ENCODE measurements at regions not wholly inside any gene's neighbourhood (a gene's known extent, or its start where the extent isn't known, plus 50 kb on each side); places are given as distances from the start of the nearest gene placed in this dataset.

GRCh38 chr12:98328467-98328866 lies 186.9 kb upstream of the TMPO start:
- H3K27me3 ChIP-seq (ENCODE audit: control insufficient read depth in 1 of 2, insufficient read depth in 2 of 2, low read length in 2 of 2): no peaks in the 10 kb centered on the region
- H3K4me1 ChIP-seq (ENCODE audit: control insufficient read depth in 2 of 2, insufficient read depth in 2 of 2, low read length in 1 of 2): no peaks in the 10 kb centered on the region
- H3K27ac ChIP-seq (ENCODE audit: low read depth in 2 of 2, low read length in 1 of 2): no peak overlapping the region
- H3K36me3 ChIP-seq (ENCODE audit: control insufficient read depth in 2 of 2, insufficient read depth in 2 of 2, low read length in 1 of 2): no peaks in the 10 kb centered on the region
- H3K4me3 ChIP-seq (ENCODE audit: low read depth in 1 of 2, low read length in 2 of 2): no peak overlapping the region
- WGBS, 2 donors: 85 to 95% methylated on average over 2 of the region's 2 CpGs
- no peaks in the 10 kb centered on the region for H3K9me3 ChIP-seq (ENCODE audit: control insufficient read depth in 2 of 2, insufficient read depth in 1 of 2, low read depth in 1 of 2, low read length in 1 of 2)

- WGBS, 2 donors: 74 to 77% methylated on average over 5 of the region's 5 CpGs
- H3K4me3 ChIP-seq (ENCODE audit: low read depth in 1 of 2, low read length in 2 of 2): no peak overlapping the region
- no peaks in the 10 kb centered on the region for H3K4me1 ChIP-seq (ENCODE audit: control insufficient read depth in 2 of 2, insufficient read depth in 2 of 2, low read length in 1 of 2)
- no peaks in the 10 kb centered on the region for H3K27me3 ChIP-seq (ENCODE audit: control insufficient read depth in 1 of 2, insufficient read depth in 2 of 2, low read length in 2 of 2)
- no peak overlapping the region for H3K27ac ChIP-seq (ENCODE audit: low read depth in 2 of 2, low read length in 1 of 2)
- H3K36me3 ChIP-seq (ENCODE audit: control insufficient read depth in 2 of 2, insufficient read depth in 2 of 2, low read length in 1 of 2): no peaks in the 10 kb centered on the region
- H3K9me3 ChIP-seq (ENCODE audit: control insufficient read depth in 2 of 2, insufficient read depth in 1 of 2, low read depth in 1 of 2, low read length in 1 of 2): no peaks in the 10 kb centered on the region
Measured at GRCh38 chr12:98329589-98329988, 185.8 kb upstream of the TMPO start.

GRCh38 chr12:98332642-98333041 lies 182.7 kb upstream of the TMPO start:
- Histone ChIP-seq H3K36me3 (ENCODE audit: control insufficient read depth in 2 of 2, insufficient read depth in 2 of 2, low read length in 1 of 2) (no peaks in the 10 kb centered on the region), H3K4me1 (ENCODE audit: control insufficient read depth in 2 of 2, insufficient read depth in 2 of 2, low read length in 1 of 2) (no peaks in the 10 kb centered on the region), H3K9me3 (ENCODE audit: control insufficient read depth in 2 of 2, insufficient read depth in 1 of 2, low read depth in 1 of 2, low read length in 1 of 2) (no peaks in the 10 kb centered on the region), H3K27ac (ENCODE audit: low read depth in 2 of 2, low read length in 1 of 2) (no peak overlapping the region), H3K4me3 (ENCODE audit: low read depth in 1 of 2, low read length in 2 of 2) (no peak overlapping the region), H3K27me3 (ENCODE audit: control insufficient read depth in 1 of 2, insufficient read depth in 2 of 2, low read length in 2 of 2) (no peaks in the 10 kb centered on the region)
- WGBS, 2 donors: 75 to 82% methylated on average over 1 of the region's 1 CpG

DNA sequence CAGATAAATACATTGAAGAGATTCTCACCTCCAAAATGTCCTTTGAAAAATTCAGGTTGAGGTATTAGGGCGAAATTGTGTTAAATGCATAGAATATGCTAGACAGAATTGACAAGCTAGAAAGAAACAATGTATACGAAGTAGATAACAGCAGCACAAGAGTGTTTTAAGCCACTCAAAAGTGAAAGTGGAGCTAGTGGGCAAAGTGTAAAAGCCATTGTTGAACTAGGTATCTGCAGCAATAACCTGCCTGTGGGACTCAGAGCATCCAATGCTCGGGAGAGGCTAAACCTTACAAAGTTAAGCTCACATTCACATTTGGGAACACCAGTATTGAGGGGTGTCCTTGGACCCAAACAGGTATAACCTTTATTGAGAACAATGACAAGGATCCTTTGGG lies 180.6 kb upstream of the TMPO start:
- Histone ChIP-seq H3K4me3 (ENCODE audit: low read depth in 1 of 2, low read length in 2 of 2) (no peak overlapping the region), H3K9me3 (ENCODE audit: control insufficient read depth in 2 of 2, insufficient read depth in 1 of 2, low read depth in 1 of 2, low read length in 1 of 2) (no peaks in the 10 kb centered on the region), H3K27me3 (ENCODE audit: control insufficient read depth in 1 of 2, insufficient read depth in 2 of 2, low read length in 2 of 2) (no peaks in the 10 kb centered on the region), H3K4me1 (ENCODE audit: control insufficient read depth in 2 of 2, insufficient read depth in 2 of 2, low read length in 1 of 2) (no peaks in the 10 kb centered on the region), H3K27ac (ENCODE audit: low read depth in 2 of 2, low read length in 1 of 2) (no peak overlapping the region), H3K36me3 (ENCODE audit: control insufficient read depth in 2 of 2, insufficient read depth in 2 of 2, low read length in 1 of 2) (no peaks in the 10 kb centered on the region)
- 85 to 89% methylated on average over 3 of the region's 3 CpGs for WGBS, 2 donors

- Histone ChIP-seq H3K4me1 (ENCODE audit: control insufficient read depth in 2 of 2, insufficient read depth in 2 of 2, low read length in 1 of 2) (peaks cover 2 to 4% of the 10 kb centered on the region in 2 donors), H3K9me3 (ENCODE audit: control insufficient read depth in 2 of 2, insufficient read depth in 1 of 2, low read depth in 1 of 2, low read length in 1 of 2) (no peaks in the 10 kb centered on the region), H3K4me3 (ENCODE audit: low read depth in 1 of 2, low read length in 2 of 2) (no peak overlapping the region), H3K36me3 (ENCODE audit: control insufficient read depth in 2 of 2, insufficient read depth in 2 of 2, low read length in 1 of 2) (no peaks in the 10 kb centered on the region), H3K27me3 (ENCODE audit: control insufficient read depth in 1 of 2, insufficient read depth in 2 of 2, low read length in 2 of 2) (no peaks in the 10 kb centered on the region), H3K27ac (ENCODE audit: low read depth in 2 of 2, low read length in 1 of 2) (no peak overlapping the region)
- WGBS, 2 donors: 75 to 83% methylated on average over 6 of the region's 6 CpGs
Measured at GRCh38 chr12:98341026-98341425, 174.4 kb upstream of the TMPO start.

- no peak overlapping the region for H3K4me3 ChIP-seq (ENCODE audit: low read depth in 1 of 2, low read length in 2 of 2)
- no peaks in the 10 kb centered on the region for H3K36me3 ChIP-seq (ENCODE audit: control insufficient read depth in 2 of 2, insufficient read depth in 2 of 2, low read length in 1 of 2)
- no peaks in the 10 kb centered on the region for H3K9me3 ChIP-seq (ENCODE audit: control insufficient read depth in 2 of 2, insufficient read depth in 1 of 2, low read depth in 1 of 2, low read length in 1 of 2)
- WGBS, 2 donors: 59 to 68% methylated on average over 3 of the region's 3 CpGs
- peaks cover 2 to 4% of the 10 kb centered on the region in 2 donors for H3K4me1 ChIP-seq (ENCODE audit: control insufficient read depth in 2 of 2, insufficient read depth in 2 of 2, low read length in 1 of 2)
- no peak overlapping the region for H3K27ac ChIP-seq (ENCODE audit: low read depth in 2 of 2, low read length in 1 of 2)
- H3K27me3 ChIP-seq (ENCODE audit: control insufficient read depth in 1 of 2, insufficient read depth in 2 of 2, low read length in 2 of 2): no peaks in the 10 kb centered on the region
Measured at GRCh38 chr12:98341732-98342131, 173.7 kb upstream of the TMPO start.

GRCh38 chr12:98343002-98343567 lies 172.3 kb upstream of the TMPO start:
- WGBS, 2 donors: 74 to 89% methylated on average over 4 of the region's 4 CpGs
- H3K27ac ChIP-seq (ENCODE audit: low read depth in 2 of 2, low read length in 1 of 2): no peak overlapping the region
- H3K4me3 ChIP-seq (ENCODE audit: low read depth in 1 of 2, low read length in 2 of 2): no peak overlapping the region

DNA sequence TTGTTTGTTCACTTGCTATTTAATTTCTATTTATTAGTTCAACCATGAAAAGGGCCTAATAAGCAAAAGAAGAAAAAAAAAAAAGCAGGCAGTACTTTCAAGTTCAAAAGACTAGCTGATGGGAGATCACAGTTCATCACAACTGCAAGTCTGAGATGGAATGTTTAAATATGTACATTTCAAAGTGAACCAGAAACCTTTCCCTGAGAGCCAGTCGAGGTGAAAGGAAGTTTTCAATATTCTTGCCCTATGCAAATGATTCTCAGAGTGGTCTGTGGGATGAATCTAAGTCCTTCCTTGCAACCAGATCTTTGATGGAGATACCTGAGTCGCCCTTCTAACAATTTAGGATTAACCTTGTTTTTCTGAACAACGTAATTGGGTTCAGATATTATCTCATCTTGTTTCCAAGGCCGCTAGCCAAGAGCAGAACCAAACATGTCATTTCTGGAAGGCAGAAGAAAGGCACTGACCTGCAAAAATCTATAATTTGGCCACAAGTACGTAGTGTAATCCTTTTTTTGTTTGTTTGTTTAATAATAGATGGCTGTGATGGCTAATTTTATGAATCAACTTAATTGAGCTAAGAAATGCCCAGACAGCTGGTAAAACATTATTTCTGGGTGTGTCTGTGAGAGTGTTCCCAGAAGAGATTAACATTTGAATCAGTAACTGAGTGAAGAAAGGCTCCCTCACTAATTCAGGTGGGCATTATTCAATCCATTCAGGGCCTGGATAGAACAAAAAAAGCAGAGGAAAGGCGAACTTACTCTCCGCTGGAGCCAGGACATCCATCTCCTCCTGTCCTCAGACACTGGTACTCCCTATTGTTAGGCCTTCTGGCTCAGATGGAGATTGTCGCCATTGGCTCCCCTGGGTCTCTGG lies 171.1 kb upstream of the TMPO start:
- WGBS, 2 donors: 44 to 54% methylated on average over 8 of the region's 8 CpGs
- H3K4me3 ChIP-seq (ENCODE audit: low read depth in 1 of 2, low read length in 2 of 2): no peak overlapping the region
- no peaks in the 10 kb centered on the region for H3K9me3 ChIP-seq (ENCODE audit: control insufficient read depth in 2 of 2, insufficient read depth in 1 of 2, low read depth in 1 of 2, low read length in 1 of 2)
- no peaks in the 10 kb centered on the region for H3K36me3 ChIP-seq (ENCODE audit: control insufficient read depth in 2 of 2, insufficient read depth in 2 of 2, low read length in 1 of 2)
- no peaks in the 10 kb centered on the region for H3K27me3 ChIP-seq (ENCODE audit: control insufficient read depth in 1 of 2, insufficient read depth in 2 of 2, low read length in 2 of 2)
- no peak overlapping the region for H3K27ac ChIP-seq (ENCODE audit: low read depth in 2 of 2, low read length in 1 of 2)
- peaks cover 2 to 4% of the 10 kb centered on the region in 2 donors for H3K4me1 ChIP-seq (ENCODE audit: control insufficient read depth in 2 of 2, insufficient read depth in 2 of 2, low read length in 1 of 2)

More at GRCh38 chr12:98343002-98343567, 172.3 kb upstream of the TMPO start:
- H3K27me3 ChIP-seq (ENCODE audit: control insufficient read depth in 1 of 2, insufficient read depth in 2 of 2, low read length in 2 of 2): no peaks in the 10 kb centered on the region
- H3K36me3 ChIP-seq (ENCODE audit: control insufficient read depth in 2 of 2, insufficient read depth in 2 of 2, low read length in 1 of 2): no peaks in the 10 kb centered on the region
- H3K9me3 ChIP-seq (ENCODE audit: control insufficient read depth in 2 of 2, insufficient read depth in 1 of 2, low read depth in 1 of 2, low read length in 1 of 2): no peaks in the 10 kb centered on the region
- H3K4me1 ChIP-seq (ENCODE audit: control insufficient read depth in 2 of 2, insufficient read depth in 2 of 2, low read length in 1 of 2): peaks cover 2 to 4% of the 10 kb centered on the region in 2 donors

DNA sequence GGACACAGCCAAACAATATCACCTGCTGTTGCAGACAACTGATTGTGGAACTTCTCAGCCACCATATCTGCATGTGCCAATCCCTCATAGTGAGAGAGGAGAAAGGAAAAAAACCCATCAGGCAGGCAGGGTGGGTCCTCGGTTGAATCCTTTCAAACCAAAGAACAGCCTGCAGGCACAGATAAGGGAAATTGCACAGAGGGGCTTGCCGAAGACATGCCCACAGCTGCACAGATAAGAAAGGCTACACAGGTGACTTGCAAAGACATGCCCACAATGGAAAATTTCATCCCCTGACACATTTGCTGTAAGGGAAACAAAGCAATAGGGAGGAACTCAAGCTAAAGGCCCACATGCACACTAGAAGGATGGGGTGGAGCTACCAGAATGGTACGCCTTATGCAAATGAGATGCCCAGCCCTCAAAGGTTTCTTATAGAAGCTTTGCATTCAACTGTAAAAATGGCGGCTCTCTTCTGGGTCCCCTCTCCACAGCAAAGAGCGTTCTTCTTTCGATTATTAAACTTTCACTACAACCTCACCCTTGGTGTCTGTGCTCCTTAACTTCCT lies 170.0 kb upstream of the TMPO start:
- Histone ChIP-seq H3K4me3 (ENCODE audit: low read depth in 1 of 2, low read length in 2 of 2) (no peak overlapping the region), H3K27me3 (ENCODE audit: control insufficient read depth in 1 of 2, insufficient read depth in 2 of 2, low read length in 2 of 2) (no peaks in the 10 kb centered on the region), H3K4me1 (ENCODE audit: control insufficient read depth in 2 of 2, insufficient read depth in 2 of 2, low read length in 1 of 2) (peaks cover 2 to 4% of the 10 kb centered on the region in 2 donors), H3K9me3 (ENCODE audit: control insufficient read depth in 2 of 2, insufficient read depth in 1 of 2, low read depth in 1 of 2, low read length in 1 of 2) (no peaks in the 10 kb centered on the region), H3K36me3 (ENCODE audit: control insufficient read depth in 2 of 2, insufficient read depth in 2 of 2, low read length in 1 of 2) (no peaks in the 10 kb centered on the region), H3K27ac (ENCODE audit: low read depth in 2 of 2, low read length in 1 of 2) (peak overlapping the region in 1 of 2 donors; percentile 13)
- 76 to 87% methylated on average over 6 of the region's 6 CpGs for WGBS, 2 donors

Data from esophagus (tissue), 2 donors.